AG04450 (cell line): ENCODE measurements at regions not wholly inside any gene's neighbourhood (a gene's known extent, or its start where the extent isn't known, plus 50 kb on each side); places are given as distances from the start of the nearest gene placed in this dataset.

Source experiments
- CTCF ChIA-PET: fragments of 300-600, 350-600 bp; formaldehyde crosslinking; extraction: SDS; loops from one replicate; lab custom pipeline; 2022; ENCODE audit warnings: antibody characterized with exemption, inconsistent platforms; lab: Charles Lee
- POLR2A ChIA-PET: fragments of 350-600 bp; formaldehyde crosslinking; extraction: SDS; loops from one replicate; lab custom pipeline; 2021; ENCODE audit warnings: antibody characterized with exemption, inconsistent platforms; lab: Yijun Ruan, JAX
- DNase-seq: peaks from one replicate; pipeline ENCODE4 v3.0.0-alpha.2; 2011; ENCODE audit warnings: low read depth, low spot score
- H3K27ac ChIP-seq: one replicate; pipeline ENCODE4 v1.5.1; 2012; ENCODE audit warnings: low read depth, low read length, control low read depth
- H3K27me3 ChIP-seq: one replicate; pipeline ENCODE4 v1.6.0; 2012; ENCODE audit warnings: low read length; ENCODE audit not compliant: control insufficient read depth, insufficient read depth
- H3K4me3 ChIP-seq: 2 replicates; pipeline ENCODE4 v1.5.1; 2011; ENCODE audit warnings: mild to moderate bottlenecking, low read depth, low read length, control low read depth
- H3K9me3 ChIP-seq: 2 replicates; pipeline ENCODE4 v1.5.1; 2012; ENCODE audit warnings: low read length; ENCODE audit not compliant: control insufficient read depth, insufficient read depth
- TF ChIP-seq, protein P1 (sequence below): IDR thresholded peaks from 2 replicates; pipeline ENCODE4 v1.5.1; 2011; ENCODE audit warnings: low read depth, low read length, control low read depth, inconsistent platforms

- Histone ChIP-seq H3K4me3 (no peak overlapping the region), H3K27ac (no peak overlapping the region), H3K9me3 (no peaks in the 10 kb centered on the region), H3K27me3 (no peaks in the 10 kb centered on the region)
- CTCF ChIA-PET = no interaction called here
- TF ChIP-seq, protein P1, sequence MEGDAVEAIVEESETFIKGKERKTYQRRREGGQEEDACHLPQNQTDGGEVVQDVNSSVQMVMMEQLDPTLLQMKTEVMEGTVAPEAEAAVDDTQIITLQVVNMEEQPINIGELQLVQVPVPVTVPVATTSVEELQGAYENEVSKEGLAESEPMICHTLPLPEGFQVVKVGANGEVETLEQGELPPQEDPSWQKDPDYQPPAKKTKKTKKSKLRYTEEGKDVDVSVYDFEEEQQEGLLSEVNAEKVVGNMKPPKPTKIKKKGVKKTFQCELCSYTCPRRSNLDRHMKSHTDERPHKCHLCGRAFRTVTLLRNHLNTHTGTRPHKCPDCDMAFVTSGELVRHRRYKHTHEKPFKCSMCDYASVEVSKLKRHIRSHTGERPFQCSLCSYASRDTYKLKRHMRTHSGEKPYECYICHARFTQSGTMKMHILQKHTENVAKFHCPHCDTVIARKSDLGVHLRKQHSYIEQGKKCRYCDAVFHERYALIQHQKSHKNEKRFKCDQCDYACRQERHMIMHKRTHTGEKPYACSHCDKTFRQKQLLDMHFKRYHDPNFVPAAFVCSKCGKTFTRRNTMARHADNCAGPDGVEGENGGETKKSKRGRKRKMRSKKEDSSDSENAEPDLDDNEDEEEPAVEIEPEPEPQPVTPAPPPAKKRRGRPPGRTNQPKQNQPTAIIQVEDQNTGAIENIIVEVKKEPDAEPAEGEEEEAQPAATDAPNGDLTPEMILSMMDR = no peak
- no peak for DNase-seq
- POLR2A ChIA-PET = no interaction called here
Measured at GRCh38 chr1:208525417-208525816, 281.2 kb upstream of the PLXNA2 start.

DNA sequence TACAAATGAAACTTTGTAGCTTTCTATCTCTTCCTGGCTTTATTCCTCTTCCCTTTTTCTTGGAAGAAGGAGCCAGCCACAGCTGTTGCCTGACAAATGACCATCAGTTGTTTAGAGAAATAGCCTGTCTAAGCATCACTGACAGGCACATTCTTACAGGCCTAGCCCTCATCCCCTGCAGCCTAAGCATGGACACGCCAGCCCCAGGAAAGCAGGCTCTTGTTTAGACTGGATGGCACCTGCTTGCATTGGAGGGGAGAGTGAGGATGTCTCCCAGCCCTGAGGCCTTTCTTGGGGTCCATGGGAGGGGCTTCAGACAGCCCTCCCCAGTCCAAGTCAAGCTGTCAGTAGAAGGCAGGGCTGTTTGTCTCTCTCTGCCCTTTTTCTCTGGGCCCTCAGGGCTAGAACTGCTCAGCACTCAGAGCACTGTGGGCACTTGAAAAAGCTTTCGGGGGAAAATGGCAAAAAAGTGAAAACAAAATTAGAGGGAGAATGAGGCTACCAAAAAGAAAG lies 282.5 kb upstream of the PLXNA2 start:
- H3K27me3 ChIP-seq = no peaks in the 10 kb centered on the region
- no peak overlapping the region for H3K4me3 ChIP-seq
- no peak overlapping the region for H3K27ac ChIP-seq
- no peaks in the 10 kb centered on the region for H3K9me3 ChIP-seq
- TF ChIP-seq, protein P1 = no peak
- DNase-seq = no peak
- ChIA-PET POLR2A (no interaction called here), CTCF (no interaction called here)

- TF ChIP-seq, protein P1 = no peak
- no peak overlapping the region for H3K27ac ChIP-seq
- POLR2A ChIA-PET = no interaction called here
- H3K9me3 ChIP-seq = no peaks in the 10 kb centered on the region
- H3K4me3 ChIP-seq = no peak overlapping the region
- CTCF ChIA-PET = interaction anchor here (0.6 kb wide), 1 partner anchor 506 kb away, joined by 4 read pairs; no protein-coding TSS in a partner anchor
- DNase-seq = no peak
- H3K27me3 ChIP-seq = no peaks in the 10 kb centered on the region
Measured at GRCh38 chr1:208527156-208527555, 283.0 kb upstream of the PLXNA2 start.

DNA sequence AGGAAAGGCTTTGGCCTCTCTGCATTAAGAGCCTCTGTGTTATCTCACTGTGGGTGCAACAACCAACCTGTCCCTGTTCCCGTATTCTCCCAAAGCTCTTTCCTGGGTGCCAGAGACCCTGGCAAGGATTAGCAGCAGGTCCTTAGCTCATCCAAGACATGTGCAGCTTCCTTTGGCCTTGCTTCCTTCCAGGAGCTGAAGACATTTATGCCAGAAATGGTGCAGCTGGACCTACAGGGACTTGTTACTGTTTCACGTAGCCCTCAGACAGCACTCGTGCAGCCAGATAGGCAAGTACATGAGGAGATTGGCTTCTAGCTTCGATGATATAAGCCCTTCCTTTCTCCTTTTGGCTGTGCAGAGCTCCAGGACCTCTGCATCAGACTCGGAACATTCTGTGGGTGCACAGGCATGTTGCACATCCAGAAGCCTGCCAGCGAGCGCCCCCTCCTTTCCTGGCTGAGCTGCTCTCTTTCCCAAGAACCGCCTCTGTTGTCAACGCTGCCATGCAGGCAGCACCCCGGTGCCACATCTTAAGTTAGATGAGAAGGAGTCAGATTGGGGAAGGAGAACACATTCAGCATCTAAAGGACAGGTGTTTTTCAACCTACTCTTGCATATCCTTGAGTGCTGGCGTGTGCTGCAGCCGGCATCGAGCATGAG lies 284.5 kb upstream of the PLXNA2 start:
- no peak for DNase-seq

More for the DNA sequence above, 284.5 kb upstream of the PLXNA2 start:
- TF ChIP-seq, protein P1 = no peak
- no peaks in the 10 kb centered on the region for H3K27me3 ChIP-seq
- H3K4me3 ChIP-seq = no peak overlapping the region
- H3K27ac ChIP-seq = no peak overlapping the region
- CTCF ChIA-PET = interaction anchor here (1.4 kb wide), 1 partner anchor 21 kb away, joined by 4 read pairs; no protein-coding TSS in a partner anchor
- no peaks in the 10 kb centered on the region for H3K9me3 ChIP-seq
- POLR2A ChIA-PET = no interaction called here
